ENCODE measurements at regions not wholly inside any gene's neighbourhood (a gene's known extent, or its start where the extent isn't known, plus 50 kb on each side); places are given as distances from the start of the nearest gene placed in this dataset.

- no peak for DNase-seq (ENCODE audit: low read depth)
These were observed 180.7 kb upstream of the GGTLC1 start for GRCh38 chr20:24169256-24169655.

- DNase-seq (ENCODE audit: low read depth), result no peak
These were observed 177.8 kb upstream of the GGTLC1 start for GRCh38 chr20:24166412-24166811.

- no peak for DNase-seq (ENCODE audit: low read depth)
These were observed 177.5 kb upstream of the GGTLC1 start for GRCh38 chr20:24166123-24166381.

- no peak for DNase-seq (ENCODE audit: low read depth)
These were observed 176.9 kb upstream of the GGTLC1 start for GRCh38 chr20:24165301-24166122.

GRCh38 chr20:24164360-24164759 lies 175.8 kb upstream of the GGTLC1 start:
- DNase-seq (ENCODE audit: low read depth), result no peak

- no peak for DNase-seq (ENCODE audit: low read depth)
These were observed 174.9 kb upstream of the GGTLC1 start for GRCh38 chr20:24163506-24163905.

GRCh38 chr20:24160563-24161281 lies 172.1 kb upstream of the GGTLC1 start:
- no peak for DNase-seq (ENCODE audit: low read depth)

- no peak for DNase-seq (ENCODE audit: low read depth)
These were observed 169.7 kb upstream of the GGTLC1 start for GRCh38 chr20:24158281-24158680.

GRCh38 chr20:24157213-24157612 lies 168.6 kb upstream of the GGTLC1 start:
- DNase-seq (ENCODE audit: low read depth), result no peak

- DNase-seq (ENCODE audit: low read depth), result no peak
These were observed 164.8 kb upstream of the GGTLC1 start for GRCh38 chr20:24153101-24154040.

GRCh38 chr20:24151621-24152294 lies 163.2 kb upstream of the GGTLC1 start:
- no peak for DNase-seq (ENCODE audit: low read depth)

- no peak for DNase-seq (ENCODE audit: low read depth)
These were observed 161.8 kb upstream of the GGTLC1 start for GRCh38 chr20:24150406-24150805.

GRCh38 chr20:24149881-24150307 lies 161.3 kb upstream of the GGTLC1 start:
- DNase-seq (ENCODE audit: low read depth), result no peak

GRCh38 chr20:24149175-24149574 lies 160.6 kb upstream of the GGTLC1 start:
- no peak for DNase-seq (ENCODE audit: low read depth)

- no peak for DNase-seq (ENCODE audit: low read depth)
These were observed 159.8 kb upstream of the GGTLC1 start for GRCh38 chr20:24148372-24148771.

GRCh38 chr20:24147961-24148360 lies 159.4 kb upstream of the GGTLC1 start:
- DNase-seq (ENCODE audit: low read depth), result no peak

GRCh38 chr20:24147479-24147878 lies 158.9 kb upstream of the GGTLC1 start:
- DNase-seq (ENCODE audit: low read depth), result no peak

- no peak for DNase-seq (ENCODE audit: low read depth)
These were observed 157.7 kb upstream of the GGTLC1 start for GRCh38 chr20:24146231-24146634.

- DNase-seq (ENCODE audit: low read depth), result no peak
These were observed 155.8 kb upstream of the GGTLC1 start for GRCh38 chr20:24144371-24144770.

- no peak for DNase-seq (ENCODE audit: low read depth)
These were observed 152.5 kb upstream of the GGTLC1 start for GRCh38 chr20:24141111-24141510.

GRCh38 chr20:24139846-24140245 lies 151.3 kb upstream of the GGTLC1 start:
- DNase-seq (ENCODE audit: low read depth), result no peak

- no peak for DNase-seq (ENCODE audit: low read depth)
These were observed 150.4 kb upstream of the GGTLC1 start for GRCh38 chr20:24138951-24139350.
